Suppressor macrophage treated with lipopolysaccharide for 1 hour (primary cell): ENCODE measurements at regions not wholly inside any gene's neighbourhood (a gene's known extent, or its start where the extent isn't known, plus 50 kb on each side); places are given as distances from the start of the nearest gene placed in this dataset.
"Not testable (repeated sequence)": the region's sequence is repeated elsewhere in the genome, so short reads cannot be mapped to it uniquely, and the experiment has no call there.

Experiments used
- DNase-seq, 3 donors: peaks; one replicate each; pipeline ENCODE4 v3.0.0-alpha.2; 2020 to 2022

DNA sequence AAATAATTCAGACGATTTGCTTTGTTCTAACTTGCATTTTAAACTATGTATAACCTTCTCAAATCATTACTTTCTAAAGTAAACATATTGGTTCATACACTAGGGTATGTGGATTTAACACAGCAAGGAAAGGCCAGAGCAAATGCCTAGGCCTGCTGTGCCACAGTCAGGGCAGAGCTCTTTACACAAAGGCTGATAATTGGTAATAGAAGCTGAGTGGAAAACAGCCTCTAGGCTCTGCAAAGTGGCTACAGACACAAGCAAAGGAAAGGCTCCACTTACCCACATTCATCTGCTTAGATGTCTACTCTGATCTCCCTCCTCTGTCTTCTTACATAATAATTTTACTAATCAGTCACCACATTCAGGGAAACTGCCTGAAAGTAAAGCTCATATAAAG, 382.9 kb downstream of the OLFM4 start:
- no peak for DNase-seq

DNA sequence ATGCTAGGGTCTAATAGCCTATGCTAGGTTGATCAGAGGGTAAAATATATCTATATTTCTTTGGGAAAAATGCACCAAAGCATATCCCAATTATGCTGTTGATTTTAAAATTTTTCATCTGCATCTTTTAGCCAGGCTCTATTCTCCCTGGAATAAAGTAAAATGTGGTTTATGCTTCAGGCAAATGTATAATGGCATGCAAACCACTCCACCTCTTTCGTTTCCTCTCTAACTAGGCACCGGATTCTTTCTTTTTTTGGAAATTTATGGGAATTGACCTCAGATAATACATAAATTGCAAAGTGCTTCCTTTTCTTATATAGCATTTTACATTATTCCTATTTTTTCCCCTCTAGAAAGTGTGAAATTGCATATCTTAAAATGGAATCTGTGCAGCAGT, 386.5 kb downstream of the OLFM4 start:
- DNase-seq = no peak

DNA sequence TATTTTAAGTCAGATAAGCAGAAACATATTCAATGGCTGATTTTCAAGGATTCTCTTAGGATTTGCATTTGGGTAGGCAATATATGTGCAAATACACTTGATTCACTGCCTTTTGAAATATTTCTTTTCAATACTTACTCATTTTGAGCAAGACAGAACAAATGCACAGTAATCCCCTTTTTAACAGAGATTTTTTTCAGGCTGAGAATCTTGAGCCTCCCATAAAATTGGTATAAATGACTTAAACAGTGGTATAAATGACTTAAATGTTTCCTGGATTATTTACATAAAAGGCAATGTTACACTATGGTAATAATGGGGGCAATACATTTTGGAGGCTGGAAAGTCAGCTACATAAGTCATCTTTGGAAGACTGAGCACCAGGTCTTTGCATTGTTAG, 389.0 kb downstream of the OLFM4 start:
- no peak for DNase-seq

DNA sequence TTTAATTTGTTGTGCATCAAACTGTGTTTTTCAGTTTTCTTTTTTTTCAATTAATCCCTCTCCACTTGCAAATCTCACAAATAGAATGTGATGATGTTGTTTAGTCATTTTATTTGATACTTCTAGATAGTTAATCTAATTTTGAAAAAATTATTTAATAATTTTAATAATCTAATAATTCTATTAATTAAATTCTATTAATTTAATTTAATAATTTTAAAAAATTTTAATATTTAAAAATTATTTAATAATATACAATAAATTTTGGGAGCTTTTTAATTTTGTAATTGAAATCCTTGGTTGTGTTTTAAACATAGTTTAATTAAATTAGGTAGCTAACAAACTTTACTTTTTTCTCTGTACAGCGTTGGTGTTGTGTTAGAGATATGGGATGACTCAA, 393.8 kb downstream of the OLFM4 start:
- DNase-seq = no peak

DNA sequence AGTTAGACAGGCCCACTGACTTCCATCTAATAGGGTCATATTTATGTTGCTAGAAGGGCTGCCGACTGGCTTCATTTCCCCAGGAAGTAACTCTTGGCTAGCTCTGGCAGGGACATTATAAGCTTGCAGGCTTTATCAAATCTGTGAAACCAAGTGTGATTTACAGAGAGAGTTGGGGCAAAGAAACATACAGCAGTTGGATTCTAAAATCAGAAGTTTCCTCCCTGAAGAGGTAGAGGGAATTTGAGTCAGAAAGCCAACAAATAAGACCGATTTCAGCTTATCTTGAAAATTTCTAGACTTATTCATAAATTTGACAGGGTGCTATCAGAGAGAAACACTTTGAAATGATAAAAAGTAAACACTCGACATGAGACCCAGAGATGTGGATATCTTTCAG, 407.8 kb downstream of the OLFM4 start:
- no peak for DNase-seq

DNA sequence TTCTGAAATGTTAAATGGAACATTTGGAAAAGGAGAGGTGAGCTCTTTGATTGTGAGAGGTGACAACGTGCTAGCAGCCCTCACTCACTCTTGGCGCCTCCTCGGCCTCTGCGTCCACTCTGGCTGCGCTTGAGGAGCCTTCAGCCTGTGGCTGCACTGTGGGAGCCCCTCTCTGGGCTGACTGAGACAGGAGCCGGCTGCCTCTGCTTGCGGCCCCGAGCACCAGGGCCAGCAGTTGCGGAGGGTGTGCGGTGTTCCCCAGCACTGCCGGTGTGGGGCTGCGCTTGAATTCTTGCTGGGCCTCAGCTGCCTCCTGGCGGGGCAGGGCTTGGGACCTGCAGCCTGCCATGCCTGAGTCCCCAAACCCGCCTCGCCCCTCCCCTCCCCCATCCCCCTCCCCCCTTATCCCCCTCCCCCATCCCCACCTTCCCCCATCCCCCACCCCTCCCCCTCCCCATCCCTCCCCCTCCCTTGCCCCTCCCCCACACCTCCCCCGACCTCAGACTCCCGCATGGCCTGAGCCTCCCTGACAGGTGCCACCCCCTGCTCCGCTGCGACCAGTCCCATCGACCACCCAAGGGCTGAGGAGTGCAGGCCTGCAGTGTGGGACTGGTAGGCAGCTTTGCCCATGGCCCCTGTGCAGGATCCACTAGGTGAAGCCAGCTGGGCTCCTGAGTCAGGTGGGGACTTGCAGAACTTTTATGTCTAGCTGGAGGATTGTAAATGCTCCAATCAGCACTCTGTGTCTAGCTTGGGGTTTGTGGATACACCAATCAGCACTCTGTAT, 411.0 kb downstream of the OLFM4 start:
- DNase-seq = no peak

DNA sequence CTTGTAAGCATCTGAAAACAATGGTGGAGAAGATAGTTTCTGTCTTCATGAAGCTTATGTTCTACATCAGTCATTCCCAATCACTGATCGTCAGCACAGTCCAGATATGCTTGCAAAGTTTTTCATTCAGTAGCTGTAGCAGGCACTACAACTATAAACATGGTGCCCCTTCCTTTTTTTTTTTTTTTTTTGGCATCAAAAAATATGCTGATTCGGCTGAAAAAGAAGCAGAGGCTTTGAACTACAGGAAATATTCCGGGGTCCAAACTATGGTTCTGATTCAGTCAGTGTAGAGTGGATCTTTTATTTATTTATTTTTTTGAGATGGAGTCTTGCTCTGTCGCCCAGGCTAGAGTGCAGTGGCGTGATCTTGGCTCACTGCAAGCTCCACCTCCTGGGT, 414.4 kb downstream of the OLFM4 start:
- DNase-seq = no peak

DNA sequence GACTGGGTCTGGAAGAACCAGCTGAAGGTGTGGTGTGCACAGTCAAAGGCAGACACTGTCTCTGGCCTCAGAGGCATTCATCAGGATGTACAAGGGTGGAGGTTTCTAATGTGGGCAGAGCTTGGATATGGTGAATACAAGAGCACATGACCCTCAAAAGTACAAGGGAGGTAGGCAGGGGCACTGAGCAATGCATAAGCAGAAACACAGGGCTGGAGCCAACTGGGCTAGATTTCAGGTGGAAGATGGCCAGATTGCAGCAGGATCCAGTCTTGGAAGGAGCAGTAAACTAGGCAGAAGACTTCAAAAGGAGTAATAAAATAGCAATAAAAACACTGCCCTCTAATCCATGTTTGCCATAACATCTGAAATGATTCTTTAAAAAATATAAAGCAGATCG, 417.1 kb downstream of the OLFM4 start:
- no peak for DNase-seq

DNA sequence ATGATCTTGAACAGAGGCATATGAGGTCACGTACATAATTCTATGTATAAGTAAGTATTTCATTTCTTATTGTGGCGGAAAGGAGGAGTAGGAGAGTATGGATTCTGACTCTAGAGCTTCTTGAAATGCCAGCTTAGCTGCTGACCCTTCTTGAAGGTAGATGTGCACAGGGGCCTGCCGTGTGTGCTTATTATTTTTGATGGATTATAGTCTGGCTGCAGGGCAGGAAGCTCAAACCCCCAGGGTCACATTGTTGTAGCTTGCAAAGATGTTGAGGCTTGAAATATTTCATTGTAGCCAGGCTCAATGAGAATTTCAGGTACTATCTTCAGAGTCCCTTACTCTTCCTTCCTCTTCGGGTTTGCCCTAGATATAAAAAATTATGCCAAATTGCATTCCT, 418.8 kb downstream of the OLFM4 start:
- DNase-seq = no peak

DNA sequence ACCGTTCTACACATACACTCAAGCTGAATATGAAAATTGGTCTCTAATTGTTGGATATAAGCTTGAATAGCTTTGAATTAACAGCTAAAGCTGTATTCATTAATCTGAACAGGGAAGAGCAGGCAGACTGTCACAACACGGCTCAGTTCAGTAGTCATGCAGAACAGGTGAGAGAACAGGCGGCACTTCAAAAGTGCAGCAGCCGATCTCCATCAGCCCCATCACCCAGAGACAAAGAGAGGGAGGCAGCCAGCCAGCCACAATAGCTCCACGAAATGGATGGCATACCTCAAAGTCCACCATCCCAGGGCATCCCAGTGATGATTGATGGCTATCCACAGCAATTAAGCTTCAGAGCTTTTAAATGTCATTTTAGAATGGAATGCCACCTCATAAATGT, 419.2 kb downstream of the OLFM4 start:
- no peak for DNase-seq

DNA sequence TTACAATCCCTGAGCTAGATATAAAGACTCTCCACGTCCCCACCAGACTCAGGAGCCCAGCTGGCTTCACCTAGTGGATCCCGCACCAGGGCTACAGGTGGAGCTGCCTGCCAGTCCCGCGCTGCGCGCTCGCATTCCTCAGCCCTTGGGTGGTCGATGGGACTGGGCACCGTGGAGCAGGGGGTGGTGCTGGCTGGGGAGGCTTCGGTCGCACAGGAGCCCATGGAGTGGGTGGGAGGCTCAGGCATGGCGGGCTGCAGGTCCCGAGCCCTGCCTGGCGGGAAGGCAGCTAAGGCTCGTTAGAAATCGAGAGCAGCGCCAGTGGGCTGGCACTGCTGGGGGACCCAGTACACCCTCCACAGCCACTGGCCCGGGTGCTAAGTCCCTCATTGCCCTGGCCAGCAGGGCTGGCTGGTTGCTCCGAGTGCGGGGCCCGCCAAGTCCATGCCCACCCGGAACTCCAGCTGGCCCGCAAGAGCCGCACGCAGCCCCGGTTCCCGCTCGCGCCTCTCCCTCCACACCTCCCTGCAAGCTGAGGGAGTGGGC, 423.7 kb downstream of the OLFM4 start:
- DNase-seq = not testable (repeated sequence)

DNA sequence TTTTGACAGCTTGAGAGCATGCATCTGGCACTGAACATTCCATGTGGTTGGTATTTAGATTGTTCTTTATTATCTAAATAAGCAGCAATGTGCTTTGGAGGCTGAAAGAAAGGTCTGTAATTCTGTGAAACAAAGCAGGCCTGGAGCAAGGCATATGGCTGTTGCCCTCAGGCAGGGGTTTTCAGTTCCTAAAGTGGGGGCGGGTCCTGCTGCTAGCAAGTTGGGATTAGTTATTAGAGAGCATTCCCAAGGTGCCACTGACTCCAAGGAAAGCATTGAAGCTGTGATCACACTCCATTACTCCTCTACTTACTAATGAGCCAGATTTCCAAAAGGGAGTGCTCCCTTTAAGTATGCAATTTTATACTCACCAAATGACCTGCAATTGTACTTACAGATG, 432.2 kb downstream of the OLFM4 start:
- no peak for DNase-seq

DNA sequence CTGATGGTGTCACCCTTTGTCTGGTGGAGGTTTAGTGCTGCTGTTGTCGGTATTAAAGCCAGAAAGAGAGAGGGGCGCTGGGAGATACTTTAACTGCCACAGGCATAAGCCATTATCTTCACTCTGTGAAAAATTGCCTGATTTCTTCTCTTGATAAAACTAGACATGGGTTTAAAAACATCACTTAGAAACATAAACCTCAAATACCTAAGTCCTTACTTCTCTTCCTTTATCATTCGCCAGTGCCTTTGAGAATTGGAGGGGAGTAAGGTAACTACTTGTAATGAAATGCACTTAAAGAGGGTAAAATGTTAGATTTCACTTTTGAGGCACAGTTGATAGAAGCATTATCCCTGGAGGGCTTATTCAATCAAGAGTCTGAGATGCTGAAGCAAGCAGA, 434.5 kb downstream of the OLFM4 start:
- no peak for DNase-seq

DNA sequence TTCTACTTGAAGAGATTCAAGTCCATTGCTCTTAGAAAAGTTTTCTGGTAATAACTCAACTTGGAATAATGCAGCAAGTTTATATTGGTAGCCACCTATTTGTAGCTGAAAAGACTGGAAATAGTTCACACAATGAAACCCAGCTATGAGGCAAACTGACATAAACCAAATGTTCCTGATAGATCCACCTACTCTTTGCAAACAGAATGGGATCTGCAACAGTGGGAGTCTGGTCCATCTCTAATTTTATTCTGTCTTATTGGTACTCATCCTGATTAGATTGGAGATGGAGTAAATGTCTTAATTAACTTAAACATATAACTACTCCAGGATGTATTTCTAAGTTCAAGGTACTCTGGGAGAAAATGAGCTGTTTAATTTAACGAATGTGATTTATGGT, 438.0 kb downstream of the OLFM4 start:
- DNase-seq = no peak

DNA sequence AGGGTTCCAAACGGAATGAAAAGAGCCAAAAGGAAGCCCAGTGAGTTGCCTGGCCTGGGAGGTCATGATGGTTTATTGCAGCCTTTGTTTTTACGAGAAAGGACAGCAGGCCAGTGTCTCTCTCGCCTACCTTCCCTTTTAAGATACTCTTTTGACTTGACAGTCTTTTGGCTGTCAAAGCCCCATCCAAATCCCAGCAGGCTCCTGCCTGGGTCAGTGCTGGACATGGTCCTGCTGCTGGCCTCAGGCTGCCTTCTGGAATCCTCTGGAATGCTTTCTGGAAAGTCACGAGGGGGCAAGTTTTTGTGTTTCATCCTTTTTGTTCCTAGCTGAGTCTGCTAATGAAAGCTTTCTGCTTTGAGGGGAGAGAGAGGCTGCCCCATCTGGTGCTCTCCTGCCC, 444.8 kb downstream of the OLFM4 start:
- DNase-seq = no peak

DNA sequence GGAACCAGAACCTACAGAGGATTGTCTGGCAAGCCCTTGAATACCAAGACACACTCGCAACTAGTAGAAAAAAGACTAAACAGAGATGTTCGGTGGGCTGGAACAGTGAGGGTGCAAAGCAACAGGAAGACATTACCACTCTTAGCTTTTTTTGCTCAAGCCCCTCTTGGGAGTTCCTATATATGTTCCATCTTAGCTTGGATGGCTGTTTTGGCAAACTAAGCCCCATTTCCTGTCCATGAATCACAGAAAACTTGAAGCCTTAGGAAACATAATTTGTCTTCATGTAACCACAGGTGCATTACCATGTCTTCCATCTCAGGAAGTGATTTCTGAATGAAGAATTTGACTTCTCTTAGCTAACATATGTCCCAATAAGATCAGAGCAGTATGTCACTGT, 446.3 kb downstream of the OLFM4 start:
- no peak for DNase-seq

DNA sequence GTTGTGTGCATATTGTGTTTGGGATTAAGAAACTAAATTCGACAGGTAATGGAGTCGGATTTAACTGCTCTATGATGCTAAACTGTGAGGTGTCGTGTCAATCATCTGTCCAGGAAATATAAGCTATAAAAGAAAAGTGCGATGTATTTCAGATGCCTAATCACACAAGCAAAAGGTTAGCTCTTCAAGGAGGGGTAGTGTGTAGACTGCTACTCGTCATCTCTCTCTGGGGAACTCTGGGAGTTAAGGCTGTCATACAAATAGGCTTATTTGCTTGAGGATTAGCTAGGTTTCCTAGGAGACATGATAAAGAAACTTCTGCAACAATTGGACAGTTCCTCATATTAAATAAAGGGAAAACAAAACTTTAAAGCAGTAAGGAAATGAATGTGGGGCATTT, 462.1 kb downstream of the OLFM4 start:
- no peak for DNase-seq

DNA sequence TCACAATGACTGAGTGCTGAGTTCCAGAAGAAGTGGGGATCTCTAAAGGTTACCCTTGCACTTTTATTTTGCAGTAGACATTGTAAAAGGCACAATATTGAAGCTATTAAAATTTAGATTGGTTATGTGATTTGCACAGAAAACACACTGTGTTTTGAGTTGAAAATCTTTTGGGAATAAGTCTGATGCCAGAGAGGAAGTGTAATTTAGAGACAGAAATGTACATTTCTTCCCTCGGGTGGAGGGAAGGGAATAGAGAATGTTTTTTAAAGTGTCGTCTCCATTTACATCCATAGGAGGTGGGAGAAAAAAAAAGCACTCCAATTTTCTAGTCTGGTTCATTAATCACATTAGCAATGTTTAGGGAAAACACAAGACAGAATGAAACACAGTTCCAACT, 465.8 kb downstream of the OLFM4 start:
- DNase-seq = no peak

DNA sequence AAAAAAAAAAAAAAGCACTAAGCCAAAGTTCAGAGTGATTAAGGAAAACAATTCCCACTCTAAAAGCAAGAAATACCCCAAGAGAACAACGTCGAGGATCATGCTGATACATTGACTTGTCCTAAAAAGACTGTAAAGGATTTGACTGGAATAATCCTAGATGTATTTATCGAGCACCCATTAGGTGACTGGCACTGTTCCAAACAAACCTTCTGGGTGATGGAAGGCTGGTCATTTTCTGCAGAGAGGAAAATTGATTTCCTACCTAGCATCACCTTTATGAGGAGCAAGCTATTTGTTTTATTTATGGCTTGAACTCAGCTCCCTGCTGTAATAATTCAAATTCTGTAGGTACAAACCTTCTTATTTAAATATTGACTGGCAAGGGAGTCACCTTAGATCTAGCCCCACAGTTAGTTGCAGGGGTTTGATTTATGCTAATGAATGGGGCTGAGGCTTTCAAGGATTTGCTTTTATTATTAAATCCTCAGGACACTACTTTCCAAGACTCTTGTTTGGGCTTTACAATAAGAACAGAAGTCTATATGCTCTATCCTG, 471.0 kb downstream of the OLFM4 start:
- no peak for DNase-seq

DNA sequence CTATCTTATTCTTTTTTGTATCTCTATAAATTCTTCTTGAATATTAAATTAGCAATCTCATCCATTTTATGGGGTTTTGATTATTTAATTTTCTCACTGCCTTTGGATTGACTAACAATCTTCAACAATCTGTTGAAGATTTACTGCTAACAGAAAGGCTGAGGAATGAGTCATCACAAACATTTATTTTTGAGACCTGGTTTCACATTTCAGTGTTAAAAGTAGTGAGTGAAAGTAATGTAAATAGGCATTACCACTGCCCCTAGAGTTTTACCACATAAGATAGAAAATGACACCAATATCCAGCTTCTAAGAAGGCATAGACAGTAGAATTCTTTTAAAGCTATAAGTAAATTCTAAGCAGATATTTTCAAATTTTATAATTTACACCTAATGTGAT, 472.8 kb downstream of the OLFM4 start:
- no peak for DNase-seq

DNA sequence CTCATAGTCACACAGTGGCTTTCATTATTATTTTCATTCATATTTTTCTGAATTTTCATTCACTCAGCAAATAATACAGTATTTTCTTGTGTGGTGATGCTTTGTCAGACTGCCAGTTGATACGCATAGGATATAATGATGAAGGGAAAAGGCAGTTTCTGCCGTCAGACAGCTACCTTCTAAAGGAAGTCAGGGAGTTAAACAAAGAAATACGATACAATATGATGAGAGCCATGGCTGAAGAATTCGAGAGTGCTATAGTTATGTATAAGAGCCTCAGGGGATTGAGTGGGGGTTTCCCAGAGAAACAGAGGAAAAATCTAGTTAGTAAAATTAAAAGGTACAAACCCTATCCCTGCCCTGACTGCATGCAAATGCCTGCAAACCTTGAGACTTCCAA, 479.1 kb downstream of the OLFM4 start:
- no peak for DNase-seq

DNA sequence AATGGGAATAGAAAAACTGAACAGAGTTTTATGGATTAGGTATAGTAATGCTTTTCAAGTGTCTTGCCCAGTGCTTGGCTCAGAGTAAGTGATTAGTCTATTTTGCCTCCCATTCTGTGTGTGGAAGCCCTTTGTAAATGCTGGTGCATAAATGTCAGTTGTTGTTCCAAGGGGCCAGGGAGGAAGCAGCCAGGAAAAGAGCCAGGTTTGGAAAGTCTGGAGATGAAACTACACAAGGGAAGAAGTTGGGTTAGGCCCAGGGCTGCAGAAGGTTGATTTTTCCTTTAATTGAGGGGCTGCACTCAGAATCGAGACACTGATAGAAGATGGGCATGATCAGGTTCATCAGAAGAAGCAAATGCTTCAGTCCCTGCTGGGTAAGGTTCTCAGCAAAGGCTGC, 484.0 kb downstream of the OLFM4 start:
- no peak for DNase-seq

DNA sequence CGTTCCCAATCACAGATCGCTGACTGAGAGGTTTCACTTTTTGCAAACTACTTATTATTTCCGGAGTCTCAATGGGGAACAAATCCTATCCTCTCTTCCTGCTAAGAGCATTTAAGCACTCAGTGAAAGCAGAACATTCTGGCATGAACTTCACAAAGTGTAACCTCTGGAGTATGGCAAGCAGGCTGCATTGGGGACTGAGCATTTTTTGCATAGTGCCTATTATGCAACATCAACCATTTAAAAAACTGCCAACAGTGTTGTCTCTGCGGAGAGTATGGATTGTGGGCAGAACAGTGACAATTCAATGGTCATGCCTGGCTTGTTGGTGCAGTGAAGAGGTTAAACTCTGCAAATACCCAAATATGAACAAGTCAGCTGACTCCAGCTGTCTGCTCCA, 484.6 kb downstream of the OLFM4 start:
- no peak for DNase-seq

DNA sequence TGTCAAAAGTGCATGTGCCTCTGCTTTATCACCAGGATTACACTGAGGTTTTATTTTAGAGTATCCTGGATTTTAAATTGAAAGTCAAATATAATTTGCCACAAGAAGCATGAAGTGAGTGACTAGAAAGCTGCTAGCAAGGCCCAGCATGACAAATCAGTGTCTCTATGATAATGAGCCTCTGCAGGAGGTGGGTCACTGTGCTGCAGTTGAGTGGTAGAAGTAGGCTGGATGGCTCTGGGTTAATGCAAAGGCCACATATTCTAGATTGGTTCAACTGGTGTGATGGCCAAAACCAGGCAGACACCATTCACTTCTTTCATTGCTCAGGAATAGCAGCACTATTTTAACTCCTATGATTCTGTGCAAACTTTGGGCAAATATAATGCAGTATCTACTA, 491.5 kb downstream of the OLFM4 start:
- no peak for DNase-seq

DNA sequence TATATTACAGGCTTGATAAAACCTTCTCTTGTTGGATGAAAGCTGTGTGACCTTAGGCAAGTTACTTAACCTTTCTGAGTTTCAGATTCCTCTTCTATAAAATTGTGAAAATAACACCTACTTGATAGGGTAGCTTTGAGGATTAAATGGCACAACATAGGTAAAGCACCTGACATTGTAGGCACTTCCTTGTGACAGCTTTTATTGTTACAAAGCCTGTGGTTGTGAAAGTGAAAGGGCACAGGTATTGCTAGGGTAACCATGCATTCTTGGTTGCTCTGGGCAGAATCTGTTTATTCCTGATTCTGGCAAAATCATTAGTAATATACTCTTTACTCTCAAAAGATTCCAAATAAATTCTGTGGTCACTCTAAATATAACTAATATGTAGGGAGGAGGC, 493.4 kb downstream of the OLFM4 start:
- no peak for DNase-seq
